IMR-90 (cell line): ENCODE measurements at regions not wholly inside any gene's neighbourhood (a gene's known extent, or its start where the extent isn't known, plus 50 kb on each side); places are given as distances from the start of the nearest gene placed in this dataset.

Experiments
- ATAC-seq: fragments of 200-7000 bp; cut with Tn5 transposase; 2 replicates; pipeline ENCODE4 v1.9.1; 2020; ENCODE audit warnings: low read depth, mild to moderate bottlenecking, moderate library complexity
- BruUV-seq: library from RNA; stranded (reverse); fragments of 400-500 nt; replicated peaks from 2 replicates; lab custom pipeline; 2021; lab: Mats Ljungman, UMichigan
- CTCF ChIA-PET: fragments of 300-600 bp; formaldehyde crosslinking; extraction: SDS; loops from one replicate; lab custom pipeline; 2021; ENCODE audit warnings: antibody characterized with exemption; lab: Yijun Ruan, JAX
- POLR2A ChIA-PET: fragments of 300-600 bp; sonication (Branson Sonifier 250); formaldehyde crosslinking; loops from one replicate; lab custom pipeline; 2022; ENCODE audit warnings: antibody characterized with exemption; ENCODE audit not compliant: unreplicated experiment; lab: Charles Lee
- DNase-seq: peaks from one replicate; pipeline ENCODE4 v3.0.0; 2013
- H2AFZ ChIP-seq: replicated peaks from 2 replicates; pipeline ENCODE3; 2013; ENCODE audit warnings: low read length, mild to moderate bottlenecking; ENCODE audit not compliant: poor library complexity
- H2AK5ac ChIP-seq: 2 replicates; pipeline ENCODE4 v1.6.1; 2013; ENCODE audit warnings: low read depth, low read length, inconsistent platforms
- H2AK9ac ChIP-seq: replicated peaks from 2 replicates; pipeline ENCODE3; 2013; ENCODE audit warnings: mild to moderate bottlenecking, low read depth, low read length, moderate library complexity; ENCODE audit not compliant: poor library complexity
- H2BK120ac ChIP-seq: 2 replicates; pipeline ENCODE4 v1.6.1; 2013; ENCODE audit warnings: low read depth, low read length, inconsistent platforms
- H2BK15ac ChIP-seq: 3 replicates; pipeline ENCODE4 v1.6.1; 2013; ENCODE audit warnings: low read depth, low read length, inconsistent platforms
- H2BK20ac ChIP-seq: 2 replicates; pipeline ENCODE4 v1.6.1; 2013; ENCODE audit warnings: low read depth, mild to moderate bottlenecking, inconsistent platforms, low read length, moderate library complexity
- H2BK5ac ChIP-seq: 2 replicates; pipeline ENCODE4 v1.6.1; 2013; ENCODE audit warnings: mild to moderate bottlenecking, low read depth, low read length, inconsistent platforms; ENCODE audit not compliant: poor library complexity, severe bottlenecking
- H3K14ac ChIP-seq: replicated peaks from 2 replicates; pipeline ENCODE4 v1.6.1; 2013; ENCODE audit warnings: low read depth, low read length, inconsistent platforms
- H3K18ac ChIP-seq: 2 replicates; pipeline ENCODE4 v1.6.1; 2013; ENCODE audit warnings: low read depth, low read length, control low read depth
- H3K23ac ChIP-seq: 2 replicates; pipeline ENCODE4 v1.6.1; 2013; ENCODE audit warnings: low read depth, low read length, inconsistent platforms
- H3K27ac ChIP-seq: 2 replicates; pipeline ENCODE4 v1.5.1; 2013; ENCODE audit warnings: mild to moderate bottlenecking, control low read depth, low read length; ENCODE audit not compliant: insufficient read depth
- H3K27me3 ChIP-seq: 2 replicates; pipeline ENCODE4 v1.6.1; 2013; ENCODE audit warnings: low read length; ENCODE audit not compliant: control insufficient read depth, insufficient read depth
- H3K36me3 ChIP-seq: 2 replicates; pipeline ENCODE4 v1.6.1; 2013; ENCODE audit warnings: low read length, mixed read lengths; ENCODE audit not compliant: control insufficient read depth, insufficient read depth
- H3K4ac ChIP-seq: 2 replicates; pipeline ENCODE4 v1.6.1; 2013; ENCODE audit warnings: low read depth, low read length, inconsistent platforms
- H3K4me1 ChIP-seq: 2 replicates; pipeline ENCODE4 v1.6.1; 2013; ENCODE audit warnings: low read length, mixed read lengths; ENCODE audit not compliant: control insufficient read depth, insufficient read depth
- H3K4me2 ChIP-seq: 2 replicates; pipeline ENCODE4 v1.6.1; 2013; ENCODE audit warnings: low read depth, mild to moderate bottlenecking, control low read depth, low read length, moderate library complexity
- H3K4me3 ChIP-seq: 2 replicates; pipeline ENCODE4 v1.5.1; 2013; ENCODE audit warnings: low read depth, mild to moderate bottlenecking, control low read depth, low read length, moderate library complexity; ENCODE audit not compliant: insufficient read depth
- H3K56ac ChIP-seq: 2 replicates; pipeline ENCODE4 v1.6.1; 2013; ENCODE audit warnings: low read length, inconsistent platforms; ENCODE audit not compliant: insufficient read depth; ENCODE audit errors: extremely low read depth
- H3K79me1 ChIP-seq, 2 experiments: 2 replicates each; pipeline ENCODE4 v1.6.1; 2013; ENCODE audit warnings: low read length in 2 of 2, inconsistent platforms in 1 of 2, low read depth in 1 of 2
- H3K9ac ChIP-seq: 2 replicates; pipeline ENCODE4 v1.6.1; 2013; ENCODE audit warnings: low read depth, low read length, control low read depth
- H3K9me1 ChIP-seq: 2 replicates; pipeline ENCODE4 v1.6.1; 2013; ENCODE audit warnings: low read length, inconsistent platforms; ENCODE audit not compliant: insufficient read depth
- H3K9me3 ChIP-seq: 2 replicates; pipeline ENCODE4 v1.6.1; 2013; ENCODE audit warnings: low read length; ENCODE audit not compliant: control insufficient read depth, insufficient read depth
- H4K20me1 ChIP-seq: 2 replicates; pipeline ENCODE4 v1.6.1; 2013; ENCODE audit warnings: low read length, inconsistent platforms; ENCODE audit not compliant: insufficient read depth
- H4K5ac ChIP-seq: 2 replicates; pipeline ENCODE4 v1.6.1; 2013; ENCODE audit warnings: mild to moderate bottlenecking, low read depth, low read length, control low read depth
- H4K8ac ChIP-seq, 2 experiments: 2 replicates each; pipeline ENCODE4 v1.6.1; 2013; ENCODE audit warnings: low read depth in 2 of 2, low read length in 2 of 2, control low read depth in 1 of 2, inconsistent platforms in 1 of 2
- H4K91ac ChIP-seq: 2 replicates; pipeline ENCODE4 v1.6.1; 2013; ENCODE audit warnings: low read depth, low read length, inconsistent platforms; ENCODE audit not compliant: insufficient read depth
- BHLHE40 ChIP-seq: fragments of 150-350 bp; IDR thresholded peaks from 2 replicates; pipeline ENCODE4 v1.6.1; 2016; ENCODE audit warnings: mild to moderate bottlenecking, low read depth, low read length
- CEBPB ChIP-seq: IDR thresholded peaks from 2 replicates; pipeline ENCODE4 v1.6.1; 2012; ENCODE audit warnings: low read depth, low read length, improper control_type of control experiment
- CHD1 ChIP-seq: IDR thresholded peaks from 2 replicates; pipeline ENCODE4 v1.6.1; 2012; ENCODE audit warnings: low read depth, low read length, improper control_type of control experiment
- FOS ChIP-seq: fragments of 150-350 bp; IDR thresholded peaks from 2 replicates; pipeline ENCODE4 v1.6.1; 2016; ENCODE audit warnings: low read depth, low read length
- MAFK ChIP-seq: IDR thresholded peaks from 2 replicates; pipeline ENCODE4 v1.6.1; 2012; ENCODE audit warnings: low read depth, low read length, improper control_type of control experiment
- MAZ ChIP-seq: IDR thresholded peaks from 2 replicates; pipeline ENCODE4 v1.6.1; 2012; ENCODE audit warnings: low read depth, mild to moderate bottlenecking, low read length, improper control_type of control experiment, moderate library complexity, borderline replicate concordance
- MXI1 ChIP-seq: IDR thresholded peaks from 2 replicates; pipeline ENCODE4 v1.6.1; 2012; ENCODE audit warnings: low read depth, mild to moderate bottlenecking, low read length, moderate library complexity, borderline replicate concordance
- NFE2L2 ChIP-seq: fragments of 150-350 bp; IDR thresholded peaks from 2 replicates; pipeline ENCODE4 v1.6.1; 2016; ENCODE audit warnings: low read depth, mild to moderate bottlenecking, low read length
- POLR2A ChIP-seq: IDR thresholded peaks from 2 replicates; pipeline ENCODE4 v1.6.1; 2012; ENCODE audit warnings: mild to moderate bottlenecking, low read depth, low read length
- RAD21 ChIP-seq: IDR thresholded peaks from 2 replicates; pipeline ENCODE4 v1.6.1; 2012; ENCODE audit warnings: low read length, improper control_type of control experiment
- RCOR1 ChIP-seq: IDR thresholded peaks from 2 replicates; pipeline ENCODE4 v1.6.1; 2012; ENCODE audit warnings: mild to moderate bottlenecking, low read length, improper control_type of control experiment; ENCODE audit not compliant: insufficient replicate concordance
- RFX5 ChIP-seq: IDR thresholded peaks from 2 replicates; pipeline ENCODE4 v1.8.0; 2012; ENCODE audit warnings: low read depth, mild to moderate bottlenecking, low read length, moderate library complexity
- SMC3 ChIP-seq: fragments of 150-350 bp; IDR thresholded peaks from 2 replicates; pipeline ENCODE4 v1.6.1; 2016; ENCODE audit warnings: low read depth, mild to moderate bottlenecking, antibody characterized with exemption, low read length, moderate library complexity
- WGBS, 2 experiments: methylation state at CpG; one replicate each; pipeline versions ENCODE4 v1.1.5 to v1.1.7; 2013; ENCODE audit warnings: missing lambda C conversion rate in 2 of 2; ENCODE audit not compliant: insufficient read length in 1 of 2; ENCODE audit errors: extremely low coverage in 2 of 2; 5-methylcytosine and 5-hydroxymethylcytosine counted together
- dilution Hi-C: fragments of 300-500 bp; cut with HindIII; formaldehyde crosslinking; loops from one replicate; pipeline ENCODE4 v1.14.3; 2018; ENCODE audit warnings: low sequenced_read_pairs; ENCODE audit not compliant: unreplicated experiment
- in situ Hi-C: fragments of 300-500 bp; cut with MboI; formaldehyde crosslinking; loops from 3 replicates; pipeline ENCODE4 v1.14.3; 2019; ENCODE audit warnings: low sequenced_read_pairs, inconsistent platforms, mixed read lengths
- intact Hi-C: fragments of 100-400 bp; cut with micrococcal nuclease; formaldehyde crosslinking; loops from 2 replicates; pipeline ENCODE4 v1.10.0; 2022
- TF ChIP-seq, protein P1 (sequence below): fragments of 150-350 bp; IDR thresholded peaks from 2 replicates; pipeline ENCODE4 v1.6.1; 2016; ENCODE audit warnings: low read depth, mild to moderate bottlenecking, low read length, moderate library complexity, borderline replicate concordance
- TF ChIP-seq, protein P2 (sequence below): fragments of 150-350 bp; IDR thresholded peaks from 2 replicates; pipeline ENCODE4 v1.6.1; 2017; ENCODE audit warnings: mild to moderate bottlenecking, antibody characterized with exemption, low read length, low read depth
- TF ChIP-seq, protein P3 (sequence below): conservative IDR thresholded peaks from 2 replicates; pipeline ENCODE4 v1.5.1; 2012; ENCODE audit warnings: mild to moderate bottlenecking, low read depth, low read length, improper control_type of control experiment

DNA sequence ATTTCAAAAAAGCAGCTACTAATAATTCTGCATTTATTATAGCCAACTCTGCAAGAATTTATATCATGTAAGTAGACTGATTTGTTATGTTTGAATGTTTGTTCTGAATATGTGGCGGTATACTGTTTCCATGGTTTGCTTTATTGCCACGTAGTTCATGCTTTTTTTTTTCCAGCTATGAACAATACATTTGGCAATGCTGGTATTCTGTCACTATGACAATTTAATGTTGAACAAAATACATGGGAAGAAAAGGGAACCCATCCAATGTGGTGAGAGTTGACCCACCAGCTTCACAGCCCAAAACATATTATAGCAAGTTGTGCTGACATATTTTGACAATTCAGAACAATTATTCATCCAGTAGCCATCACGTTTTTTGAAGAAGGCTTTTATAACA lies 145.6 kb downstream of the CCDC71L start:
- no peak overlapping the region for H3K23ac ChIP-seq
- H2BK20ac ChIP-seq: no peak overlapping the region
- H2BK120ac ChIP-seq: no peak overlapping the region
- TF ChIP-seq, protein P1, sequence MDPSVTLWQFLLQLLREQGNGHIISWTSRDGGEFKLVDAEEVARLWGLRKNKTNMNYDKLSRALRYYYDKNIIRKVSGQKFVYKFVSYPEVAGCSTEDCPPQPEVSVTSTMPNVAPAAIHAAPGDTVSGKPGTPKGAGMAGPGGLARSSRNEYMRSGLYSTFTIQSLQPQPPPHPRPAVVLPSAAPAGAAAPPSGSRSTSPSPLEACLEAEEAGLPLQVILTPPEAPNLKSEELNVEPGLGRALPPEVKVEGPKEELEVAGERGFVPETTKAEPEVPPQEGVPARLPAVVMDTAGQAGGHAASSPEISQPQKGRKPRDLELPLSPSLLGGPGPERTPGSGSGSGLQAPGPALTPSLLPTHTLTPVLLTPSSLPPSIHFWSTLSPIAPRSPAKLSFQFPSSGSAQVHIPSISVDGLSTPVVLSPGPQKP: no peak
- TF ChIP-seq POLR2A (no peak), RAD21 (no peak), MAFK (no peak), RCOR1 (no peak), CEBPB (no peak), RFX5 (no peak), MXI1 (no peak), BHLHE40 (no peak), FOS (no peak), NFE2L2 (no peak), SMC3 (no peak), MAZ (no peak), CHD1 (no peak)
- TF ChIP-seq, protein P2, sequence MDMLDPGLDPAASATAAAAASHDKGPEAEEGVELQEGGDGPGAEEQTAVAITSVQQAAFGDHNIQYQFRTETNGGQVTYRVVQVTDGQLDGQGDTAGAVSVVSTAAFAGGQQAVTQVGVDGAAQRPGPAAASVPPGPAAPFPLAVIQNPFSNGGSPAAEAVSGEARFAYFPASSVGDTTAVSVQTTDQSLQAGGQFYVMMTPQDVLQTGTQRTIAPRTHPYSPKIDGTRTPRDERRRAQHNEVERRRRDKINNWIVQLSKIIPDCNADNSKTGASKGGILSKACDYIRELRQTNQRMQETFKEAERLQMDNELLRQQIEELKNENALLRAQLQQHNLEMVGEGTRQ: no peak
- TF ChIP-seq, protein P3, sequence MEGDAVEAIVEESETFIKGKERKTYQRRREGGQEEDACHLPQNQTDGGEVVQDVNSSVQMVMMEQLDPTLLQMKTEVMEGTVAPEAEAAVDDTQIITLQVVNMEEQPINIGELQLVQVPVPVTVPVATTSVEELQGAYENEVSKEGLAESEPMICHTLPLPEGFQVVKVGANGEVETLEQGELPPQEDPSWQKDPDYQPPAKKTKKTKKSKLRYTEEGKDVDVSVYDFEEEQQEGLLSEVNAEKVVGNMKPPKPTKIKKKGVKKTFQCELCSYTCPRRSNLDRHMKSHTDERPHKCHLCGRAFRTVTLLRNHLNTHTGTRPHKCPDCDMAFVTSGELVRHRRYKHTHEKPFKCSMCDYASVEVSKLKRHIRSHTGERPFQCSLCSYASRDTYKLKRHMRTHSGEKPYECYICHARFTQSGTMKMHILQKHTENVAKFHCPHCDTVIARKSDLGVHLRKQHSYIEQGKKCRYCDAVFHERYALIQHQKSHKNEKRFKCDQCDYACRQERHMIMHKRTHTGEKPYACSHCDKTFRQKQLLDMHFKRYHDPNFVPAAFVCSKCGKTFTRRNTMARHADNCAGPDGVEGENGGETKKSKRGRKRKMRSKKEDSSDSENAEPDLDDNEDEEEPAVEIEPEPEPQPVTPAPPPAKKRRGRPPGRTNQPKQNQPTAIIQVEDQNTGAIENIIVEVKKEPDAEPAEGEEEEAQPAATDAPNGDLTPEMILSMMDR: no peak
- H4K20me1 ChIP-seq: no peaks in the 10 kb centered on the region
- in situ Hi-C loops: no loop called here
- ChIA-PET POLR2A (no interaction called here), CTCF (interaction anchor here (1.0 kb wide), 1 partner anchor 13 kb away, joined by 3 read pairs; no protein-coding TSS in a partner anchor)
- no peaks in the 10 kb centered on the region for H3K9me1 ChIP-seq
- WGBS, 2 experiments: no CpG with 5 or more reads among the region's 3 CpGs
- no peak overlapping the region for H4K5ac ChIP-seq
- no peak overlapping the region for H2BK5ac ChIP-seq
- H4K8ac ChIP-seq: no peak overlapping the region
- H3K27ac ChIP-seq: no peak overlapping the region
- no peak overlapping the region for H3K4me2 ChIP-seq
- no peaks in the 10 kb centered on the region for H3K4me1 ChIP-seq
- DNase-seq (no peak), ATAC-seq (no peak)
- H2AK9ac ChIP-seq: no peak overlapping the region
- H2AFZ ChIP-seq: no peak overlapping the region
- no peak overlapping the region for H3K4ac ChIP-seq
- no peak overlapping the region for H2AK5ac ChIP-seq
- H2BK15ac ChIP-seq: no peak overlapping the region
- no peak overlapping the region for H3K9ac ChIP-seq
- H3K14ac ChIP-seq: no peak overlapping the region
- H3K56ac ChIP-seq: no peak overlapping the region
- dilution Hi-C loops: no loop called here
- no peak overlapping the region for H4K91ac ChIP-seq
- peaks cover 6% of the 10 kb centered on the region; the same call in 1 of the 2 replicates for H3K27me3 ChIP-seq
- H3K18ac ChIP-seq: no peak overlapping the region
- intact Hi-C loops: no loop called here
- no peaks in the 10 kb centered on the region for H3K79me1 ChIP-seq
- no peak overlapping the region for H3K4me3 ChIP-seq
- H3K9me3 ChIP-seq: no peaks in the 10 kb centered on the region
- H3K36me3 ChIP-seq: no peaks in the 10 kb centered on the region
- BruUV-seq: no TSS peak
